ENCODE measurements at regions not wholly inside any gene's neighbourhood (a gene's known extent, or its start where the extent isn't known, plus 50 kb on each side); places are given as distances from the start of the nearest gene placed in this dataset.

GRCh38 chr15:91584895-91585294 lies 268.6 kb upstream of the SLCO3A1 start:
- H3K27me3 ChIP-seq (ENCODE audit: control insufficient read depth in 2 of 2, insufficient read depth in 2 of 2, low read length in 2 of 2): no peaks in the 10 kb centered on the region
- H3K9ac ChIP-seq (ENCODE audit: insufficient read depth in 1 of 2, low read depth in 2 of 2, low read length in 2 of 2): no peak overlapping the region
- FAIRE-seq (no peak), DNase-seq (ENCODE audit: extremely low read depth in 1 of 4, low spot score in 3 of 4) (no peak), ATAC-seq (no peak)
- CTCF ChIA-PET (ENCODE audit: low intra/inter-chr PET ratio): no interaction called here
- intact Hi-C loops (cut with micrococcal nuclease) (no loop called here), in situ Hi-C loops (cut with MboI) (no loop called here)
- no peaks in the 10 kb centered on the region for H3K9me3 ChIP-seq (replicated peaks; ENCODE audit: control insufficient read depth, insufficient read depth, low read depth, low read length)
- H3K36me3 ChIP-seq (ENCODE audit: control insufficient read depth, insufficient read depth, low read length): no peaks in the 10 kb centered on the region
- no peaks in the 10 kb centered on the region for H3K4me1 ChIP-seq (replicated peaks in 1 of 2; ENCODE audit: control insufficient read depth in 2 of 2, insufficient read depth in 2 of 2, low read length in 2 of 2)
- POLR2A ChIA-PET: interaction anchor here (0.5 to 0.7 kb wide), 2 partner anchors 180 to 231 kb away, joined by 3 read pairs; no protein-coding TSS in a partner anchor
- no peaks in the 10 kb centered on the region for H4K20me1 ChIP-seq (replicated peaks; ENCODE audit: control insufficient read depth, insufficient read depth, low read length)
- no peak overlapping the region for H3K4me2 ChIP-seq (ENCODE audit: insufficient read depth, low read length)
- WGBS (ENCODE audit: insufficient coverage, low coverage, missing lambda C conversion rate): 0% methylated on average over 3 of the region's 3 CpGs
- no TSS peak for BruUV-seq (replicated peaks)
- H3K9me1 ChIP-seq (ENCODE audit: control insufficient read depth, insufficient read depth, low read length): no peaks in the 10 kb centered on the region
- H3K4me3 ChIP-seq: no peak overlapping the region
- H3K27ac ChIP-seq (ENCODE audit: extremely low read depth, low read depth, low read length): no peak overlapping the region
- TF ChIP-seq, protein P1, sequence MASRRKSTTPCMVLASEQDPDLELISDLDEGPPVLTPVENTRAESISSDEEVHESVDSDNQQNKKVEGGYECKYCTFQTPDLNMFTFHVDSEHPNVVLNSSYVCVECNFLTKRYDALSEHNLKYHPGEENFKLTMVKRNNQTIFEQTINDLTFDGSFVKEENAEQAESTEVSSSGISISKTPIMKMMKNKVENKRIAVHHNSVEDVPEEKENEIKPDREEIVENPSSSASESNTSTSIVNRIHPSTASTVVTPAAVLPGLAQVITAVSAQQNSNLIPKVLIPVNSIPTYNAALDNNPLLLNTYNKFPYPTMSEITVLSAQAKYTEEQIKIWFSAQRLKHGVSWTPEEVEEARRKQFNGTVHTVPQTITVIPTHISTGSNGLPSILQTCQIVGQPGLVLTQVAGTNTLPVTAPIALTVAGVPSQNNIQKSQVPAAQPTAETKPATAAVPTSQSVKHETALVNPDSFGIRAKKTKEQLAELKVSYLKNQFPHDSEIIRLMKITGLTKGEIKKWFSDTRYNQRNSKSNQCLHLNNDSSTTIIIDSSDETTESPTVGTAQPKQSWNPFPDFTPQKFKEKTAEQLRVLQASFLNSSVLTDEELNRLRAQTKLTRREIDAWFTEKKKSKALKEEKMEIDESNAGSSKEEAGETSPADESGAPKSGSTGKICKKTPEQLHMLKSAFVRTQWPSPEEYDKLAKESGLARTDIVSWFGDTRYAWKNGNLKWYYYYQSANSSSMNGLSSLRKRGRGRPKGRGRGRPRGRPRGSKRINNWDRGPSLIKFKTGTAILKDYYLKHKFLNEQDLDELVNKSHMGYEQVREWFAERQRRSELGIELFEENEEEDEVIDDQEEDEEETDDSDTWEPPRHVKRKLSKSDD (conservative IDR thresholded peaks at IDR 0.05; ENCODE audit: low read length): no peak
- TF ChIP-seq AFF1 (IDR thresholded peaks at IDR 0.05; ENCODE audit: low read depth in 1 of 2, partially characterized antibody in 2 of 2) (no peak), POLR3A (IDR thresholded peaks at IDR 0.05; ENCODE audit: borderline replicate concordance, extremely low read depth, insufficient read depth, insufficient read length) (no peak)
- no peaks in the 10 kb centered on the region for H3K79me2 ChIP-seq (ENCODE audit: control insufficient read depth, insufficient read depth, low read length)
- H2AFZ ChIP-seq (ENCODE audit: low read depth, low read length): no peak overlapping the region
